ENCODE measurements at regions not wholly inside any gene's neighbourhood (a gene's known extent, or its start where the extent isn't known, plus 50 kb on each side); places are given as distances from the start of the nearest gene placed in this dataset.
A peak's percentile ranks its signal among the peaks of the same experiment; 100 is the strongest.

GRCh38 chr9:90021216-90021906, 416.5 kb downstream of the GADD45G start:
- no peak for DNase-seq (ENCODE audit: low spot score)
- no peak overlapping the region for H2BK5ac ChIP-seq (ENCODE audit: low read length)
- WGBS, 2 donors (ENCODE audit: extremely low coverage in 2 of 2, insufficient read length in 2 of 2, insufficient replicate concordance in 1 of 2), result no CpG with 5 or more reads among the region's 14 CpGs
- no peak overlapping the region for H4K8ac ChIP-seq (ENCODE audit: low read depth, low read length)
- no peak overlapping the region for H2BK120ac ChIP-seq (ENCODE audit: low read depth, low read length)
- no peak overlapping the region for H2BK15ac ChIP-seq (ENCODE audit: low read length)
- H3K79me1 ChIP-seq (ENCODE audit: low read depth, low read length), result no peaks in the 10 kb centered on the region
- H3K23ac ChIP-seq (ENCODE audit: low read depth, low read length, poor library complexity), result no peak overlapping the region
- peaks cover 0 to 1% of the 10 kb centered on the region in 2 donors for H3K9me3 ChIP-seq (replicated peaks in 1 of 2; ENCODE audit: control insufficient read depth in 2 of 2, insufficient read depth in 1 of 2, low read depth in 1 of 2, low read length in 2 of 2)
- H3K4me1 ChIP-seq (ENCODE audit: control insufficient read depth in 2 of 2, insufficient read depth in 1 of 2, low read depth in 1 of 2, low read length in 2 of 2), result no peaks in the 10 kb centered on the region
- H3K4me3 ChIP-seq (ENCODE audit: low read length in 2 of 2), result peak overlapping the region in 1 of 2 donors; percentile 38
- H2AK5ac ChIP-seq (ENCODE audit: low read depth, low read length), result no peak overlapping the region
- no peak overlapping the region for H2AFZ ChIP-seq (ENCODE audit: low read length)
- no peak overlapping the region for H3K4ac ChIP-seq (ENCODE audit: low read length)
- H3K27ac ChIP-seq (replicated peaks; ENCODE audit: low read length), result no peak overlapping the region
- no peak overlapping the region for H4K91ac ChIP-seq (ENCODE audit: low read depth, low read length, poor library complexity)
- H3K36me3 ChIP-seq (replicated peaks in 1 of 2; ENCODE audit: control insufficient read depth in 2 of 2, insufficient read depth in 2 of 2, low read length in 2 of 2), result no peaks in the 10 kb centered on the region
- no peak overlapping the region for H2BK12ac ChIP-seq (ENCODE audit: low read length)
- H3K9ac ChIP-seq (ENCODE audit: low read depth, low read length, poor library complexity), result no peak overlapping the region
- H3K27me3 ChIP-seq (ENCODE audit: control insufficient read depth in 3 of 3, insufficient read depth in 3 of 3, low read depth in 1 of 3, low read length in 3 of 3), result no peaks in the 10 kb centered on the region
- no peak overlapping the region for H3K14ac ChIP-seq (ENCODE audit: low read length)
- H3K4me2 ChIP-seq (ENCODE audit: insufficient read depth, low read length, poor library complexity, severe bottlenecking), result no peak overlapping the region
- H3K18ac ChIP-seq (ENCODE audit: low read length), result no peak overlapping the region

- H2BK12ac ChIP-seq (ENCODE audit: low read length), result no peak overlapping the region
- H3K79me1 ChIP-seq (ENCODE audit: low read depth, low read length), result no peaks in the 10 kb centered on the region
- H3K4me2 ChIP-seq (ENCODE audit: insufficient read depth, low read length, poor library complexity, severe bottlenecking), result no peak overlapping the region
- WGBS, 2 donors (ENCODE audit: extremely low coverage in 2 of 2, insufficient read length in 2 of 2, insufficient replicate concordance in 1 of 2), result no CpG with 5 or more reads among the region's 3 CpGs
- no peak for DNase-seq (ENCODE audit: low spot score)
- no peak overlapping the region for H2BK15ac ChIP-seq (ENCODE audit: low read length)
- H3K9me3 ChIP-seq (replicated peaks in 1 of 2; ENCODE audit: control insufficient read depth in 2 of 2, insufficient read depth in 1 of 2, low read depth in 1 of 2, low read length in 2 of 2), result peaks cover 0 to 1% of the 10 kb centered on the region in 2 donors
- no peak overlapping the region for H4K91ac ChIP-seq (ENCODE audit: low read depth, low read length, poor library complexity)
- no peaks in the 10 kb centered on the region for H3K4me1 ChIP-seq (ENCODE audit: control insufficient read depth in 2 of 2, insufficient read depth in 1 of 2, low read depth in 1 of 2, low read length in 2 of 2)
- no peaks in the 10 kb centered on the region for H3K27me3 ChIP-seq (ENCODE audit: control insufficient read depth in 3 of 3, insufficient read depth in 3 of 3, low read depth in 1 of 3, low read length in 3 of 3)
- H4K8ac ChIP-seq (ENCODE audit: low read depth, low read length), result no peak overlapping the region
- H3K23ac ChIP-seq (ENCODE audit: low read depth, low read length, poor library complexity), result no peak overlapping the region
- H3K18ac ChIP-seq (ENCODE audit: low read length), result no peak overlapping the region
- no peak overlapping the region for H3K9ac ChIP-seq (ENCODE audit: low read depth, low read length, poor library complexity)
- no peak overlapping the region for H3K4me3 ChIP-seq (ENCODE audit: low read length in 2 of 2)
- H3K4ac ChIP-seq (ENCODE audit: low read length), result no peak overlapping the region
- H2AFZ ChIP-seq (ENCODE audit: low read length), result no peak overlapping the region
- no peak overlapping the region for H3K14ac ChIP-seq (ENCODE audit: low read length)
- no peak overlapping the region for H2BK120ac ChIP-seq (ENCODE audit: low read depth, low read length)
- no peak overlapping the region for H2AK5ac ChIP-seq (ENCODE audit: low read depth, low read length)
- no peaks in the 10 kb centered on the region for H3K36me3 ChIP-seq (replicated peaks in 1 of 2; ENCODE audit: control insufficient read depth in 2 of 2, insufficient read depth in 2 of 2, low read length in 2 of 2)
- no peak overlapping the region for H2BK5ac ChIP-seq (ENCODE audit: low read length)
- H3K27ac ChIP-seq (replicated peaks; ENCODE audit: low read length), result no peak overlapping the region
Measured at GRCh38 chr9:90022474-90022873, 417.7 kb downstream of the GADD45G start.

GRCh38 chr9:90023861-90024260, 419.0 kb downstream of the GADD45G start:
- peaks cover 0 to 1% of the 10 kb centered on the region in 2 donors for H3K9me3 ChIP-seq (replicated peaks in 1 of 2; ENCODE audit: control insufficient read depth in 2 of 2, insufficient read depth in 1 of 2, low read depth in 1 of 2, low read length in 2 of 2)
- H2BK15ac ChIP-seq (ENCODE audit: low read length), result no peak overlapping the region
- no peaks in the 10 kb centered on the region for H3K27me3 ChIP-seq (ENCODE audit: control insufficient read depth in 3 of 3, insufficient read depth in 3 of 3, low read depth in 1 of 3, low read length in 3 of 3)
- no peak overlapping the region for H2BK5ac ChIP-seq (ENCODE audit: low read length)
- no peak overlapping the region for H3K27ac ChIP-seq (replicated peaks; ENCODE audit: low read length)
- no peak overlapping the region for H2AK5ac ChIP-seq (ENCODE audit: low read depth, low read length)
- H3K4me3 ChIP-seq (ENCODE audit: low read length in 2 of 2), result no peak overlapping the region
- H4K8ac ChIP-seq (ENCODE audit: low read depth, low read length), result no peak overlapping the region
- H3K9ac ChIP-seq (ENCODE audit: low read depth, low read length, poor library complexity), result no peak overlapping the region
- no peak overlapping the region for H3K4me2 ChIP-seq (ENCODE audit: insufficient read depth, low read length, poor library complexity, severe bottlenecking)
- H3K14ac ChIP-seq (ENCODE audit: low read length), result no peak overlapping the region
- H2BK12ac ChIP-seq (ENCODE audit: low read length), result peak overlapping the region; percentile 33
- no peak overlapping the region for H2AFZ ChIP-seq (ENCODE audit: low read length)
- no peak overlapping the region for H4K91ac ChIP-seq (ENCODE audit: low read depth, low read length, poor library complexity)
- H3K23ac ChIP-seq (ENCODE audit: low read depth, low read length, poor library complexity), result no peak overlapping the region
- H2BK120ac ChIP-seq (ENCODE audit: low read depth, low read length), result no peak overlapping the region
- no peaks in the 10 kb centered on the region for H3K4me1 ChIP-seq (ENCODE audit: control insufficient read depth in 2 of 2, insufficient read depth in 1 of 2, low read depth in 1 of 2, low read length in 2 of 2)
- DNase-seq (ENCODE audit: low spot score), result no peak
- no CpG with 5 or more reads among the region's 5 CpGs for WGBS, 2 donors (ENCODE audit: extremely low coverage in 2 of 2, insufficient read length in 2 of 2, insufficient replicate concordance in 1 of 2)
- H3K18ac ChIP-seq (ENCODE audit: low read length), result no peak overlapping the region
- no peak overlapping the region for H3K4ac ChIP-seq (ENCODE audit: low read length)
- no peaks in the 10 kb centered on the region for H3K36me3 ChIP-seq (replicated peaks in 1 of 2; ENCODE audit: control insufficient read depth in 2 of 2, insufficient read depth in 2 of 2, low read length in 2 of 2)
- no peaks in the 10 kb centered on the region for H3K79me1 ChIP-seq (ENCODE audit: low read depth, low read length)

GRCh38 chr9:90024409-90024808, 419.6 kb downstream of the GADD45G start:
- Histone ChIP-seq H2BK5ac (ENCODE audit: low read length) (peak overlapping the region; percentile 6), H2BK15ac (ENCODE audit: low read length) (no peak overlapping the region), H2AK5ac (ENCODE audit: low read depth, low read length) (no peak overlapping the region), H2BK120ac (ENCODE audit: low read depth, low read length) (no peak overlapping the region), H2AFZ (ENCODE audit: low read length) (no peak overlapping the region), H3K27me3 (ENCODE audit: control insufficient read depth in 3 of 3, insufficient read depth in 3 of 3, low read depth in 1 of 3, low read length in 3 of 3) (no peaks in the 10 kb centered on the region), H2BK12ac (ENCODE audit: low read length) (no peak overlapping the region), H3K79me1 (ENCODE audit: low read depth, low read length) (no peaks in the 10 kb centered on the region), H3K9ac (ENCODE audit: low read depth, low read length, poor library complexity) (no peak overlapping the region), H3K36me3 (replicated peaks in 1 of 2; ENCODE audit: control insufficient read depth in 2 of 2, insufficient read depth in 2 of 2, low read length in 2 of 2) (no peaks in the 10 kb centered on the region), H3K18ac (ENCODE audit: low read length) (no peak overlapping the region), H3K14ac (ENCODE audit: low read length) (no peak overlapping the region), H3K4ac (ENCODE audit: low read length) (no peak overlapping the region), H3K4me1 (ENCODE audit: control insufficient read depth in 2 of 2, insufficient read depth in 1 of 2, low read depth in 1 of 2, low read length in 2 of 2) (no peaks in the 10 kb centered on the region), H3K4me3 (ENCODE audit: low read length in 2 of 2) (no peak overlapping the region), H4K8ac (ENCODE audit: low read depth, low read length) (no peak overlapping the region), H3K4me2 (ENCODE audit: insufficient read depth, low read length, poor library complexity, severe bottlenecking) (no peak overlapping the region), H4K91ac (ENCODE audit: low read depth, low read length, poor library complexity) (no peak overlapping the region), H3K23ac (ENCODE audit: low read depth, low read length, poor library complexity) (no peak overlapping the region), H3K27ac (replicated peaks; ENCODE audit: low read length) (no peak overlapping the region), H3K9me3 (replicated peaks in 1 of 2; ENCODE audit: control insufficient read depth in 2 of 2, insufficient read depth in 1 of 2, low read depth in 1 of 2, low read length in 2 of 2) (peaks cover 0 to 1% of the 10 kb centered on the region in 2 donors)
- no CpG with 5 or more reads among the region's 3 CpGs for WGBS, 2 donors (ENCODE audit: extremely low coverage in 2 of 2, insufficient read length in 2 of 2, insufficient replicate concordance in 1 of 2)
- no peak for DNase-seq (ENCODE audit: low spot score)

All from neuronal stem cell (in vitro differentiated cells).